ENCODE measurements at regions not wholly inside any gene's neighbourhood (a gene's known extent, or its start where the extent isn't known, plus 50 kb on each side); places are given as distances from the start of the nearest gene placed in this dataset.

DNA sequence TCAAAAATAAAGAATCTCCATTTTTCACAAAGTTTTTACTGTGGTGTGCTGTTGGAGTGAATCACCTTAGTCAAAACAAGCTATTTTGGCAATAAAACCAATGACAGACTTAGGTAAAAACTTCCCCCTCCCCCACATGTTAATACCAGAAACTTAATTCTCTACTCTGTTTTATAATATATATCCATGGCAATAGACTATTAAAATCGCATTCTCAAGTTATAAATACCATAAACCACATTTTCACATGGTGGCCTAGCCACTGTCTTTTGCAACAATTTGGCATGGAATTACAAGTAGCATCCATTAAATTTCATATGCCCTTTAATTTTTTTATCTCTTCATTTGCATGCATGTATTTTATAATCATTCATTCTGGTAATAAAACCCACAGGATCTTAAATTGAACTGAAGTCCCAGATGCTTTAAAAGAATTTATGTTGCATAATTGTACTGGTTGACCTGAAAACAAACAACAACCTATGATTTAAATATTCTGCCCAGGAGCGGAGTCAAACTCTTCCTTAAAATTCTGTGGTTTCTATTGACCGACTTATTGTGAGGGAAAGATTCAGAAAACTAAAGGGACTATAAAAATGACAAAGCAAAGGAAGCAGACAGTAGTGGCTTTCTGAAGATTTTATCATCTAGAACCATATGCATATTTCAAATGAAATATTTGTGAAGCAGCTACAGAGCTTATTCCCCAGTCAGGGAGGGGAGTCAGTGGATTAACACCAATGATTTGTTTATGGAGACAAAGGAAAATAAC lies 229.0 kb upstream of the TBL1XR1 start:
- Histone ChIP-seq H3K9me2 (replicated peaks; ENCODE audit: insufficient read depth, low read length) (no peaks in the 10 kb centered on the region), H4K20me1 (ENCODE audit: insufficient read depth, low read length) (no peaks in the 10 kb centered on the region), H3K9ac (ENCODE audit: low read length) (0 out of 2 replicates have a peak overlapping the region, but pooled peaks have one; percentile 3), H3K27ac (ENCODE audit: low read length) (peak overlapping the region; percentile 61; the same call in 1 of the 2 replicates), H3K79me2 (ENCODE audit: low read length) (no peaks in the 10 kb centered on the region), H3K9me3 (replicated peaks; ENCODE audit: insufficient read depth, low read length) (no peaks in the 10 kb centered on the region), H3K36me3 (replicated peaks; ENCODE audit: insufficient read depth, low read length) (no peaks in the 10 kb centered on the region), H3K4me2 (ENCODE audit: low read depth, low read length) (peak overlapping the region; percentile 48), H3K4me3 (ENCODE audit: low read length) (peak overlapping the region; percentile 12; the same call in 1 of the 2 replicates), H3K27me3 (replicated peaks; ENCODE audit: insufficient read depth, low read length) (no peaks in the 10 kb centered on the region), H3F3A (ENCODE audit: insufficient read depth, low read length) (peaks cover 15% of the 10 kb centered on the region), H3K4me1 (ENCODE audit: low read length) (peaks cover 24% of the 10 kb centered on the region), H2AFZ (ENCODE audit: low read length) (peak overlapping the region; percentile 55; the same call in 1 of the 2 replicates)
- TF ChIP-seq EZH2phosphoT487 (IDR thresholded peaks at IDR 0.05; ENCODE audit: low read length), result no peak
- TF ChIP-seq EZH2 (optimal IDR thresholded peaks at IDR 0.05; ENCODE audit: low read depth, low read length), result no peak
- TF ChIP-seq, protein P1, sequence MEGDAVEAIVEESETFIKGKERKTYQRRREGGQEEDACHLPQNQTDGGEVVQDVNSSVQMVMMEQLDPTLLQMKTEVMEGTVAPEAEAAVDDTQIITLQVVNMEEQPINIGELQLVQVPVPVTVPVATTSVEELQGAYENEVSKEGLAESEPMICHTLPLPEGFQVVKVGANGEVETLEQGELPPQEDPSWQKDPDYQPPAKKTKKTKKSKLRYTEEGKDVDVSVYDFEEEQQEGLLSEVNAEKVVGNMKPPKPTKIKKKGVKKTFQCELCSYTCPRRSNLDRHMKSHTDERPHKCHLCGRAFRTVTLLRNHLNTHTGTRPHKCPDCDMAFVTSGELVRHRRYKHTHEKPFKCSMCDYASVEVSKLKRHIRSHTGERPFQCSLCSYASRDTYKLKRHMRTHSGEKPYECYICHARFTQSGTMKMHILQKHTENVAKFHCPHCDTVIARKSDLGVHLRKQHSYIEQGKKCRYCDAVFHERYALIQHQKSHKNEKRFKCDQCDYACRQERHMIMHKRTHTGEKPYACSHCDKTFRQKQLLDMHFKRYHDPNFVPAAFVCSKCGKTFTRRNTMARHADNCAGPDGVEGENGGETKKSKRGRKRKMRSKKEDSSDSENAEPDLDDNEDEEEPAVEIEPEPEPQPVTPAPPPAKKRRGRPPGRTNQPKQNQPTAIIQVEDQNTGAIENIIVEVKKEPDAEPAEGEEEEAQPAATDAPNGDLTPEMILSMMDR (IDR thresholded peaks at IDR 0.05; ENCODE audit: low read length), result no peak
- DNase-seq, result no peak

DNA sequence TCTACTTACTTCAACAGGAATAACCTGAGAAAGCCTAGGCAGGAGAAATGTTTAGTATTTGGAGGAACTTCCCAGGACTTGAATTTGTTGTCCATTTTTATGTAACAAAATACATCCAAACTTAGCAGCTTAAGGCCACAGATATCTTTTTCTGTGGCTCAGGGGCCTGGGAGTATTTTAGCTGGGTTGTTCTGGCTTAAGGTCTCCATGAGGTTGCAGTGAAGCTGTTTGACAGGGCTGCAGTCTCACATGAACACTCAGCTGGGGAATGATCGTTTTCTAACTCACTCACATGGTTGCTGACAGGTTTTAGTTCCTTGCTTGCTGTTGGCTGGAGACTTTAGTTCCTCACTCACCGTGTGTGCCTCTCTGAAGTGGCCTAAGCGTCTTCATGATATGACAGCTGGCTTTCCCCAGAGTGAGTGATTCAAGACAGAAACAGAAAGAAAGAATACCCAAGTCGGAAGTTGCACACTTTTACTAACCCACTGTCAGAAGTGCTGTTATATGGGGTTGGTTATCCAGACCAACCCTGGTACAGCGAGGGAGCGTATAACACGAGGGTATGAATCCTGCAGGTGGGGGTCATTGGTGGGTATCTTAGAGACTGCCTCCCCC lies 229.7 kb upstream of the TBL1XR1 start:
- Histone ChIP-seq H3K9me2 (replicated peaks; ENCODE audit: insufficient read depth, low read length) (no peaks in the 10 kb centered on the region), H2AFZ (ENCODE audit: low read length) (peak overlapping the region; percentile 55), H3F3A (ENCODE audit: insufficient read depth, low read length) (peaks cover 15% of the 10 kb centered on the region), H3K4me2 (ENCODE audit: low read depth, low read length) (peak overlapping the region; percentile 48), H4K20me1 (ENCODE audit: insufficient read depth, low read length) (no peaks in the 10 kb centered on the region), H3K36me3 (replicated peaks; ENCODE audit: insufficient read depth, low read length) (no peaks in the 10 kb centered on the region), H3K4me3 (ENCODE audit: low read length) (peak overlapping the region; percentile 12; the same call in 1 of the 2 replicates), H3K9ac (ENCODE audit: low read length) (0 out of 2 replicates have a peak overlapping the region, but pooled peaks have one; percentile 3), H3K27me3 (replicated peaks; ENCODE audit: insufficient read depth, low read length) (no peaks in the 10 kb centered on the region), H3K79me2 (ENCODE audit: low read length) (no peaks in the 10 kb centered on the region), H3K4me1 (ENCODE audit: low read length) (peaks cover 24% of the 10 kb centered on the region), H3K9me3 (replicated peaks; ENCODE audit: insufficient read depth, low read length) (no peaks in the 10 kb centered on the region), H3K27ac (ENCODE audit: low read length) (peak overlapping the region; percentile 61; the same call in 1 of the 2 replicates)
- no peak for TF ChIP-seq EZH2phosphoT487 (IDR thresholded peaks at IDR 0.05; ENCODE audit: low read length)
- TF ChIP-seq, protein P1 (IDR thresholded peaks at IDR 0.05; ENCODE audit: low read length), result no peak
- TF ChIP-seq EZH2 (optimal IDR thresholded peaks at IDR 0.05; ENCODE audit: low read depth, low read length), result no peak
- DNase-seq, result peak; percentile 95

DNA sequence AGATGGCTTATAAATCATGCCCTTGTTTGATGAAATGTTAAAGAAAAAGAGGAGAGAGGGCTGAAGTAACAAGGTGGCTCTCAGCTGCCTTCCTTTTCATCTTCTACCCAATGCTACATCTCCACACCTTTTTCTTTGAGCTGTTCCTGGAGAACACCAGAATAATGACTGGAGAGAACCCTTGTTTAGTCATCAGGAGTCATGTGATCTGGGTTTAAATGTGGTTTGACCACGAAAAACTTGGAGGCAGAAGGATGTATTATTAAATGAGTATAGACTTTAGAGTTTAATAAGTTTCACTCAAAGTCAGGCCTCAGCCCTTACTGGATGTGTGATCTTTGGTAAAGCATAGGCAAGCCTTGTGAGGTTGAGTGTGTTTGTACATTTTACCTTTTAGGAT lies 230.3 kb upstream of the TBL1XR1 start:
- Histone ChIP-seq H3K79me2 (ENCODE audit: low read length) (no peaks in the 10 kb centered on the region), H4K20me1 (ENCODE audit: insufficient read depth, low read length) (no peaks in the 10 kb centered on the region), H3F3A (ENCODE audit: insufficient read depth, low read length) (peaks cover 15% of the 10 kb centered on the region), H3K36me3 (replicated peaks; ENCODE audit: insufficient read depth, low read length) (no peaks in the 10 kb centered on the region), H3K27me3 (replicated peaks; ENCODE audit: insufficient read depth, low read length) (no peaks in the 10 kb centered on the region), H3K4me3 (ENCODE audit: low read length) (peak overlapping the region; percentile 12; the same call in 1 of the 2 replicates), H3K9me3 (replicated peaks; ENCODE audit: insufficient read depth, low read length) (no peaks in the 10 kb centered on the region), H3K4me2 (ENCODE audit: low read depth, low read length) (peak overlapping the region; percentile 48), H3K9ac (ENCODE audit: low read length) (no peak overlapping the region), H3K9me2 (replicated peaks; ENCODE audit: insufficient read depth, low read length) (no peaks in the 10 kb centered on the region), H3K4me1 (ENCODE audit: low read length) (peaks cover 24% of the 10 kb centered on the region), H3K27ac (ENCODE audit: low read length) (peak overlapping the region; percentile 61; the same call in 1 of the 2 replicates), H2AFZ (ENCODE audit: low read length) (peak overlapping the region; percentile 55)
- DNase-seq, result peak; percentile 35
- TF ChIP-seq, protein P1 (IDR thresholded peaks at IDR 0.05; ENCODE audit: low read length), result no peak
- TF ChIP-seq EZH2 (optimal IDR thresholded peaks at IDR 0.05; ENCODE audit: low read depth, low read length), result no peak
- no peak for TF ChIP-seq EZH2phosphoT487 (IDR thresholded peaks at IDR 0.05; ENCODE audit: low read length)

Measured in MM.1S (cell line).